Activated CD8-positive, alpha-beta memory T cell treated with anti-CD3 and anti-CD28 coated beads, Interleukin-2, amount 50 U/mL, for 1 hour (primary cell): ENCODE measurements at regions not wholly inside any gene's neighbourhood (a gene's known extent, or its start where the extent isn't known, plus 50 kb on each side); places are given as distances from the start of the nearest gene placed in this dataset.

Experiments
- DNase-seq: peaks from one replicate; pipeline ENCODE4 v3.0.0-alpha.2; 2020; ENCODE audit errors: extremely low read depth

GRCh38 chr15:95944661-95945255 is 385.7 kb upstream of the NR2F2 start:
- DNase-seq: no peak

- DNase-seq: no peak
Observed at GRCh38 chr15:95946241-95946640, 384.3 kb upstream of the NR2F2 start.

DNA sequence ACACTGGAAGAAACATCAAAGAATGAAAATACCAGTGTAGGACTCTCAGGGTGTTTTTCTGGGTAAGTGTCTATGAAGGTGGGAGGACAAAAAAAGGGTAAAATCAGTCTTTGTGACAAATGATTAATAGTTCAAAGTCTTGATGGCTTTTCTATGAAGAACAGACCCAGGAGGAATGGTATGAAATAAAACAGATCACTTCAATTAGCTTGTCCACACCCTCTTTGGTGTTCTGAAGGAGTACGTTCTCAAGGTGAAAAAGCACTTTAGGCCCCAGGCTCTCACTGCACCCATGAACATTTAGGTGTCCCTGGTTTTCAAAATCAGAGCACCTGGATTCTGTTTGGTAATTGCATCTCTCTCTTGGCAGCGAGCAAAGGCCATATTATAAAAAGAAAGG is 383.6 kb upstream of the NR2F2 start:
- no peak for DNase-seq

DNA sequence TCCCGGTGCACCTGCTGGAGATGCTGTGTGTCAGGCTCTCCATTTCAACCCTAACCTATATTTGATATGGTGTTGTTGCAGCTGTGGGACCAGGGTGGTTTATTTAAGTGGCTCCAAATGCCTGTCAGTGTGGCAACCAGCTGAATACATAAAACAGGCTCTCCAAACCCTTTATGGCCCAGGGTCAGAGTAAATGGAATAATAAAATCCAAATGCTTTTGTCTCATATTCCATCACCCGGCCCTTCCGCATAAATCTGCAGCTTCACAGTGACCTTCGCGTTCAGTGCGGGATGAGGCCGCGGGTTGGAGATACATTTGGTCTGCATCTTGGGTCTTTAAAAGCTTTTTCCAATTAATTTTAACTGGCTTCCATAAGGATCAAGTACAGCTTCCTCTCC is 382.1 kb upstream of the NR2F2 start:
- no peak for DNase-seq

GRCh38 chr15:95953032-95953431 is 377.5 kb upstream of the NR2F2 start:
- no peak for DNase-seq

DNA sequence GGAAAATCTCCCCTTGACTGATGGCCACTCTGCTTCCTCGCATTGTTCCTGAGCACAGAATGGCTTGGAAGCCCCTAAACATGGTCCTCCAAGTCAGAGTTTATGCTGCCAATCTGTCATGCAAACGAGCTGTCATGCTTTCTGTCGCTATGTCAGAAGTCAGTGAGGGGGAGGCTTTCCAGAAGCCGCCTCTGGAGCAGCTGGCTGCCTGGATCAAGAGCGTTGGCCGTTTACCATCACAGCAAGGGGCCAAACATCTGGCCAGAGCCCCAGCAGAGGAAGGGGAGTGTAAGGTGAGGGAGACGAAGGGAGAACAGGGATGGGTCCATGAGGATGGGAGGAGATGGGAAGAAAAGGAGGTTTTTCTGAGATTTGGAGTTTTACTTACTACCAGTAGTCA is 372.6 kb upstream of the NR2F2 start:
- DNase-seq: no peak

GRCh38 chr15:95958382-95958781 is 372.1 kb upstream of the NR2F2 start:
- DNase-seq: no peak

- DNase-seq: no peak
Observed at GRCh38 chr15:95968856-95969255, 361.6 kb upstream of the NR2F2 start.

GRCh38 chr15:95970326-95970725 is 360.2 kb upstream of the NR2F2 start:
- no peak for DNase-seq

GRCh38 chr15:95972041-95972553 is 358.4 kb upstream of the NR2F2 start:
- DNase-seq: no peak

DNA sequence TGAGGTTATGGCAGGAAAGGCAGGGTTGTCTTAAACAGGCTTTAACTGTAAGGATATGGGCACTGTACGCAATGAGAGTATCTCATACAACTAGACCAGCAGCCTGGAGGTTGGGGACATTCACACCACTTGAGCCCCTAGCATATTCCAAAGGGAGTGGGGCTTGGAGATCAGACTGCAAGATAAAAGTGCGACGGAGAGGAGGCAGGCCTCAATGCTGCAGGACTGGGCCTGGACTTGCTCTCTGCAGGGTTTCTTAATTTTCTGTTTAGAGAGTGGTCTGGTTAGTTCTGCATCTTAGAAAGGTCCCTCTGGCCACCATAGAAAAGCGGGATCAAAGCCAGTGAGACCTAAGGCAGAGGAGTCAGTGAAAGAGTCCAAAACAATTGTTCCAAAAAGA is 357.7 kb upstream of the NR2F2 start:
- DNase-seq: no peak

DNA sequence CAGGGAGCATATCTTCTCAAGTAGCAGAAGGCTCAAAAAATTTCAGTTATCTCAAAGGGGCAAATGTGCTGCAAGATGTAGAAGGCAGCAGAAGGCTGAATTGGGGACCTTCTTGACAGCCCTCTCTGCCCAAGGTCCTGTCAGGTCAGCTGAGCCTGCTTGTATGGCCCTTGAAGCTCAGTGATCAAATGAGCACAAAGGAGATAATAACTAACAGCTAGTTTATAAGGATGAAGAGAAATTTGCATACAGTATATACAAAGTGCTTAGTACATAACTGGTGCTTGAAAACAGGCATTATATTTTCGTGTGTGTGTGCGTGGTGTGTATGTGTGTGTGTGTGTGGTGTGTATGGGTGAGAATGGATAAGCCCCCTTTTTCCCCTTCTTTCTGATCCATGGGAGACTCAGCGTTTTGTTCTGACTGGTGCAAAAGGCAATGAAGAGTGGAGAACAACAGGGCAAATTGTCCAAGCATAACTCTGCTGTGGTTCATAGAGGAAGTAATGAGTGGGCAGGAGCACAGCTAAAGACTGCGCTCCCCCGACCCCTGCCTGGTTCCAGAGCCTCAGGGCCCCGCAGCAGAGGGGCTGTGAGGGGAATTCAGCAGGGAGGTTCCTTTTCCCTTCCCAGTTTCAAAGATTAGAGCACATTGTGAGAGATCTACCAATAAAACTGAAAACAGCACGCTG is 356.8 kb upstream of the NR2F2 start:
- DNase-seq: no peak

DNA sequence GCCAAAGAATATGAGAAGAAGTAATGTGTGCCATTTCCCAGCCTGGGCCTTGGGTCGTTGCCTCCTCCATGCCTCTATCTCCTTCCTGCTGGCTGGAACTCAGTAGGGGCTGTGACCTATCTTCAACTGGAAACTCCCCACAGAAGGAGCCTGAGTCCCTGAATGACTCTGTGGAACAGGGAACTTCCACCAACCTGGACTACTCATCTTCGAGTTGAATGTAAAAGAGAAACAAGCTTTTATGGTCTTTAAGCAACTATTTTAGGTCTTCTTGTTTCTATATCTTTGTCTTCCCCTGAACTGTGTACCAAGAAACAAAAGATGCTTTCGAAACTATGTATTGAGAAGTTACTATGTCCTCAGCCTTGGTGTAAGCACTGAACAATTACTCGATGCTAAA is 355.3 kb upstream of the NR2F2 start:
- no peak for DNase-seq

DNA sequence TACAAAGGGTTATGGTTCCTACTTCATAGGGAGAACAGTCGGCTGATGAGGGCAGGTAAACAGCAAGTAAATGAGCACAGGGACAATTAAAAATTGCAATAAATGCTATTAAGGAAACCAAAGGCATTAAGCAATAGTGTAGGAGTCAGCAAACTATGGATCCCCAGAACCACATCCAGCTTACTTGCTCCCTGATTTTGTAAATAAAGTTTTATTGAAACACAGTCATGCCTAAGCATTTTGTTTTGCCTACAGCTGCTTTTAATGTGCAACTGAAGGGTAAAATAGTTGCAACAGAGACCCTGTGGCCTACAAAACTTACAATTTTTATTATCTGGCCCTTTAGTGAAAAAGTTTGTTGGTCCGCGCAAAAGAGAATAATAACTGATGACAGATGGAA is 351.2 kb upstream of the NR2F2 start:
- DNase-seq: no peak

GRCh38 chr15:95981209-95981608 is 349.3 kb upstream of the NR2F2 start:
- no peak for DNase-seq

- DNase-seq: no peak
Observed at GRCh38 chr15:95987299-95987698, 343.2 kb upstream of the NR2F2 start.

DNA sequence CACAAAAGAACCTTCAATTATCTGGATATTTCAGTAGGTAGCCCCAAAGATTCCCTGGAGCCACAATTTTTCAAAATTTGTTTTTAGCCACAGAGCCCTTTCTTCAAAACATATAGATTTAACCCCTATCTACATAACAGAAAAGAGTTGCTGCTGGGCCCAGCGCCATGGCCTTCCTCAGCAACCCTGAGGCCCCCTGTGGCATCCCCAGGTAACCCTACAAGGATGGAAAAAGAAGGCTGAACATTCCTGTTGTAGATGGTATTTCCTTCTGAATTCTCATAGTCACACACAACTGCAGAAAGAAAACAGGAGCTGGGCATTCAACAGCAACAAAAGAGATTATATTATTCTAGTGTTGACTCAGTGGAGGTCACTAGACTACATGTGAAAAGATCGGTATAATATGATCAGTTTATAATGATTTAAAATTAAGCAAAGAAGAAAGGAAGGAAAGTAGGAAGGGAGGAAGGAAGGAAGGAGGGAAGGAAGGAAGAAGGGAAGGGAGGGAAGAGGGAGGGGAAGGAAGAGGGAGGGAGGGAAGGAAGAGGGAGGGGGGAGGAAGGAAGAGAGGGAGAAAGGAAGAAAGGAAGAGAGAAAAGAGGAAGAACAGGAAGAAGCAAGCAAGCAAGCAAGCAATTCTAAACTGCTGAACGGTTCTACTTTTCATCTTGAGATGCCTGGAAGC is 342.5 kb upstream of the NR2F2 start:
- no peak for DNase-seq

DNA sequence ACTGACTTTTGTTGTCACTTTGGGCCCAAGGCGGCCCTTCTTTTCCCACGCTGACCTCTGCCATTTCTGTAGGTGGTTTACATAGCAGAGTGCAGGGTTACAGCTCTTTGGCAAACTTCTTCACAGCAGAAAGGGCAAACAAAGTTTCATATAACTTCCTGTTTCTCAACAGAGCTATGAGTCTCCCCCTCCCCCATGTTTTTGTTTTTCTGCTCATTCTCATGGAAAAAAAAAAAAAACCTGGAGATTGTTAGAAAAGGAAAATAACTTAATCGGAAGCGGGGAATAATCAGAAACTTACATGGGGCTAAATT is 342.0 kb upstream of the NR2F2 start:
- DNase-seq: no peak

GRCh38 chr15:95989392-95989791 is 341.1 kb upstream of the NR2F2 start:
- no peak for DNase-seq

- no peak for DNase-seq
Observed at GRCh38 chr15:95990833-95991232, 339.7 kb upstream of the NR2F2 start.

DNA sequence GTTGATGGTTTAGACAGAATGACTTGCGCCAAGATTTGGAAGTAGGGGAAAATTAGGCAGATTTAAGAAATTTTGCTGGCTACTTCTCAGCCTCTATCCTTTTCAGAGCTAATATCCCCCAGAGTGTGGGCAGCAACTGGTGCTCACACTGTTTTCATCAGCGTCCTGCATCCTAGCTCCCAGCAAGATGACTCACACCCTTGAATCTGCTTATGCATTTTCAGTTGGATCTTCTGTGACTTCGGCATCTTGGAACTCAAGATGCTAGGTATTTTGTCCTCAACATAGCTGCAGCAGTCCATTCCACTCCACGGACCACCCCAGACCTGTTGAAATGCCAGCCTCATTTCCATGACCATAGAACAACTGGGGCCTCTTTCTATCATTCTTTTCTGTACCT is 336.1 kb upstream of the NR2F2 start:
- no peak for DNase-seq

DNA sequence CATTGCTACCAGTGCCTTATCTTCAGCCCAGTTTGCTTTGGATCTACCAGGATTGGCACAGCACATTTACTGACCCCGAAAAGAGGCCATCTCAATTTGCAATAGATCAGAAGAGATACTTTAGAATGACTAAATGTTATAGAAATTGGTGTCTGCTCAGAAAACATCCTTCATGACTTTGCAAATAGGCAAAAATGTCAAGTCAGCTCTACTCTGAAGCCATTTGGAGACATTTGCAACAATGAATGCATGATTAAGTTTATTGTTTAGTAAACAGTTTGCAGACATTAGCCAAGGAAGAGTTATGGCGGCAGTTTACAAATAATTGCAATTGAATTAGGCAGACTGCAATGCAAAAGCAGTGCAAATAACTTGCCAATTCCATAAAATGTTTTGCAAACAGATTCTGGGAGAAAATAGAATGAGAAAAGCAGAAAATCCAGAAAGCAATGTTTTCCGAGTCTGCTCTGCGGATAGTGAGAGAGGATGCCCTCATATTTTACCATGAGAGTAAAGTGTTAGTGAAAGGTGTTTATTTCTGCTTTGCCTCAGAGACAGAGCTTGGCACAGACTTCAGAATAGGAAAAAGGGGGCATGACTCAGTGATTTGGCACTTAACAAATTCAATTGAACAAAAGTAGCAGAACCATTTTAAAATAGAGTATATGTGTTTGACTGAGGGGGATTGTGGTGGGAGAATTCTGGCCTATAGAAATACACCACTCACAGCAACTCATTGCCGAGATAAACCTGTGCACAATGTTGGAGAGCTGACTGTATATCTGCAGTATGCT is 334.9 kb upstream of the NR2F2 start:
- no peak for DNase-seq

GRCh38 chr15:95996494-95996893 is 334.0 kb upstream of the NR2F2 start:
- DNase-seq: no peak
